ENCODE measurements at regions not wholly inside any gene's neighbourhood (a gene's known extent, or its start where the extent isn't known, plus 50 kb on each side); places are given as distances from the start of the nearest gene placed in this dataset.

DNA sequence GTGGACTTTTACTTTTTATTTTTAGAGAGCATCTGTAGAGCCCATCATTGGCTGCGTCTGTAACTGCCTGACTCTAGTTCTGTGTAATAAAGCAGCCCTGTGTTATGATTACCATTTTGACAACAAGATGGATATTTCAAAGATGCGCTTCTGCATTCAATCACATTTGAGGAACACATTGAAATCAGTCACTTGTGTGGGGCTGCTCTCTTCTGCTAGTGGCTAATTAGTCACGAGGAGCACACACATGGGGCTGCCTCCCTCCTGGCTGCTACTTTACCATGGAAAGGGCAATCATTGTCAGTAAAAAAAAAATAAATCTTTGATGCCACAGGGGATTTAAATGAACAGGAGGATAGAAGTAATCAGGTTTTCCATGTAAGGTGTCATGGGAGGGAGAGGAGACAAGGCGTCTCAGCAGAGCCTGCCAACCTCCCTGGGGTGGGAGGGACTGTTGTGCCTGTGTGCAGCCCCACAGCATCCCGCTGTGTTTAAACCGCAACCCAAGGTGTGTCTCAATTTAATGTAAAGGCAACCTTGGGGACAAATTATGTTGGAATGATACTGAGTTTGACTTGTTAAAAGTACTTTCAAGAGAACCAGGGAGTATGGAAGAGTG lies 205.2 kb upstream of the COBL start:
- Histone ChIP-seq H3K4me1 (no peaks in the 10 kb centered on the region), H3K27me3 (no peaks in the 10 kb centered on the region), H3K9me3 (no peaks in the 10 kb centered on the region), H3K27ac (replicated peaks in 1 of 4) (no peak overlapping the region), H3K36me3 (no peaks in the 10 kb centered on the region), H3K4me3 (no peak overlapping the region)
- WGBS = 59% methylated on average over 6 of the region's 6 CpGs
- intact Hi-C loops (cut with DNase I) = no loop called here
- no peak for TF ChIP-seq POLR2A (IDR thresholded peaks at IDR 0.05; ENCODE audit: low read depth)
- no peak for DNase-seq (ENCODE audit: extremely low spot score)

DNA sequence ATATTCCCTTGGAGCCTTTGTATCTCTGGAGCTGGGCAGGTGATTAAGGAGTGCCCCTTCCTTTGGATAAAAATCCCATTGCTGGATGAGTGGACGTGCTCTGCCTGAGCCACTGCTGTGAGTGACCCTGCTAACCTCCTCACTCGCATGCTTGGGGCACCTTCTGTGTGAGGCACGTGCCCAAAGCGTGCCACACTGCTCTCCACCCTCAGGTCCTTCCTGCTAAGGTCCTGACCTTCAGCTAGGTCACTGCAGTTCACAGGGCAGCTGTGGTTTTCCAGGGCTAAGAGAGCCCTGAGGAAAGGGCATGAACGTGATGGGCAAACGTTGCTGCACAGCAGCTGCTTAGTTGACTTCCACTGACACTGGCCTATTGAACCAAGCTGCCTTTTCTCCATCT lies 204.4 kb upstream of the COBL start:
- 45% methylated on average over 6 of the region's 6 CpGs for WGBS

GRCh38 chr7:51518646-51519045 lies 202.0 kb upstream of the COBL start:
- no peak for DNase-seq (ENCODE audit: extremely low spot score)
- Histone ChIP-seq H3K4me1 (no peaks in the 10 kb centered on the region), H3K4me3 (no peak overlapping the region), H3K27me3 (no peaks in the 10 kb centered on the region), H3K36me3 (no peaks in the 10 kb centered on the region), H3K27ac (replicated peaks in 1 of 4) (no peak overlapping the region), H3K9me3 (no peaks in the 10 kb centered on the region)
- TF ChIP-seq, protein P1, sequence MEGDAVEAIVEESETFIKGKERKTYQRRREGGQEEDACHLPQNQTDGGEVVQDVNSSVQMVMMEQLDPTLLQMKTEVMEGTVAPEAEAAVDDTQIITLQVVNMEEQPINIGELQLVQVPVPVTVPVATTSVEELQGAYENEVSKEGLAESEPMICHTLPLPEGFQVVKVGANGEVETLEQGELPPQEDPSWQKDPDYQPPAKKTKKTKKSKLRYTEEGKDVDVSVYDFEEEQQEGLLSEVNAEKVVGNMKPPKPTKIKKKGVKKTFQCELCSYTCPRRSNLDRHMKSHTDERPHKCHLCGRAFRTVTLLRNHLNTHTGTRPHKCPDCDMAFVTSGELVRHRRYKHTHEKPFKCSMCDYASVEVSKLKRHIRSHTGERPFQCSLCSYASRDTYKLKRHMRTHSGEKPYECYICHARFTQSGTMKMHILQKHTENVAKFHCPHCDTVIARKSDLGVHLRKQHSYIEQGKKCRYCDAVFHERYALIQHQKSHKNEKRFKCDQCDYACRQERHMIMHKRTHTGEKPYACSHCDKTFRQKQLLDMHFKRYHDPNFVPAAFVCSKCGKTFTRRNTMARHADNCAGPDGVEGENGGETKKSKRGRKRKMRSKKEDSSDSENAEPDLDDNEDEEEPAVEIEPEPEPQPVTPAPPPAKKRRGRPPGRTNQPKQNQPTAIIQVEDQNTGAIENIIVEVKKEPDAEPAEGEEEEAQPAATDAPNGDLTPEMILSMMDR (IDR thresholded peaks at IDR 0.05) = no peak
- no peak for TF ChIP-seq POLR2AphosphoS5 (IDR thresholded peaks at IDR 0.05)
- TF ChIP-seq EP300 (IDR thresholded peaks at IDR 0.05) = no peak
- no peak for TF ChIP-seq POLR2A (IDR thresholded peaks at IDR 0.05; ENCODE audit: low read depth)
- WGBS = 84% methylated on average over 4 of the region's 4 CpGs
- intact Hi-C loops (cut with DNase I) = no loop called here

More for the DNA sequence above, 204.4 kb upstream of the COBL start:
- Histone ChIP-seq H3K9me3 (no peaks in the 10 kb centered on the region), H3K4me1 (no peaks in the 10 kb centered on the region), H3K4me3 (no peak overlapping the region), H3K27me3 (no peaks in the 10 kb centered on the region), H3K27ac (replicated peaks in 1 of 4) (no peak overlapping the region), H3K36me3 (no peaks in the 10 kb centered on the region)
- DNase-seq (ENCODE audit: extremely low spot score) = no peak
- TF ChIP-seq POLR2A (IDR thresholded peaks at IDR 0.05; ENCODE audit: low read depth) = no peak
- no peak for TF ChIP-seq POLR2AphosphoS5 (IDR thresholded peaks at IDR 0.05)
- no peak for TF ChIP-seq EP300 (IDR thresholded peaks at IDR 0.05)
- TF ChIP-seq, protein P1 (IDR thresholded peaks at IDR 0.05) = no peak
- intact Hi-C loops (cut with DNase I) = no loop called here

DNA sequence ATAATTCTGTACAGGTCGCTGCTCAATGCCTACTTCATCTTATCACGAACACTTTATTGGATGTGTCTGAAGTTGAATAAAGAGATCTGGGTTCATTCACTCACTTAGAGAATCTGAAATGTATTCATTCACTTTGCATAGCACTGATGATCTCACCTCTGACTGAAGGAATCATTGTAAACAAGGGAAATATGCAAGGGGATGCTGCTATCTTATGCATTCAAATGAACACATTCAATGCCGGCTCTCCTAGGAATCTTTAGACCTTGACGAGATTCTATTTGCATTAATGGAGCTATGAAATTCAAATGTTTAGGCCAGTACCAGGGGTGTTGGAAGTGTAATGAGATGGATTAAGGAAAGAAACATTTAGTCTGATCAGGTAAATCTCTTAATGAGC lies 200.6 kb upstream of the COBL start:
- Histone ChIP-seq H3K27me3 (no peaks in the 10 kb centered on the region), H3K4me1 (no peaks in the 10 kb centered on the region), H3K36me3 (no peaks in the 10 kb centered on the region), H3K4me3 (no peak overlapping the region), H3K27ac (replicated peaks in 1 of 4) (no peak overlapping the region), H3K9me3 (no peaks in the 10 kb centered on the region)
- DNase-seq (ENCODE audit: extremely low spot score) = no peak
- TF ChIP-seq, protein P1 (IDR thresholded peaks at IDR 0.05) = no peak
- no peak for TF ChIP-seq EP300 (IDR thresholded peaks at IDR 0.05)
- TF ChIP-seq POLR2AphosphoS5 (IDR thresholded peaks at IDR 0.05) = no peak
- no peak for TF ChIP-seq POLR2A (IDR thresholded peaks at IDR 0.05; ENCODE audit: low read depth)
- 85% methylated on average over 4 of the region's 4 CpGs for WGBS
- intact Hi-C loops (cut with DNase I) = no loop called here

DNA sequence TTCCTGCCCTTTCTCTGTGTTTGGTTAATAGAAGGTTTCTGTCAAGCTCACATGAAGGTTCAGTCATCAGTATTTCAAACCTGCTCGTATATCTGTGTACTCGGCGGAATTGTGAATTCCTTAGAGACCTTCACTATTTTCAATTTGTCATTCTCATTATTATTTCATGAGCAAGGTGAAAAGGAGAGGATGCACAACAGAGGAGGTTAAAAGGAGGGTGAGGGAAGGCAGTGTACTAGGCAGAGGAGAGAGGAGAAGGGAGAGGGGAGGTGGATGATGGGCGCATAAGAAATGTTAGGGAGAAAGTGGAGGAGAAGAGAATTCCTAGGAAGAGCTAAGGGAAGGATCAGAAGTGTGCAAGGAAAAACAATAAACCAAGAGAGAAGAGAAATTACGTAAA lies 185.0 kb upstream of the COBL start:
- Histone ChIP-seq H3K4me3 (no peak overlapping the region), H3K36me3 (no peaks in the 10 kb centered on the region), H3K27ac (replicated peaks in 1 of 4) (no peak overlapping the region), H3K9me3 (no peaks in the 10 kb centered on the region), H3K4me1 (no peaks in the 10 kb centered on the region), H3K27me3 (peaks cover 0 to 4% (median 0%) of the 10 kb centered on the region in 4 donors)
- intact Hi-C loops (cut with DNase I) = no loop called here
- 61% methylated on average over 5 of the region's 5 CpGs for WGBS
- TF ChIP-seq, protein P1 (IDR thresholded peaks at IDR 0.05) = no peak
- TF ChIP-seq POLR2A (IDR thresholded peaks at IDR 0.05; ENCODE audit: low read depth) (no peak), EP300 (IDR thresholded peaks at IDR 0.05) (no peak), POLR2AphosphoS5 (IDR thresholded peaks at IDR 0.05) (no peak)
- DNase-seq (ENCODE audit: extremely low spot score) = no peak
